ENCODE measurements at regions not wholly inside any gene's neighbourhood (a gene's known extent, or its start where the extent isn't known, plus 50 kb on each side); places are given as distances from the start of the nearest gene placed in this dataset.

DNA sequence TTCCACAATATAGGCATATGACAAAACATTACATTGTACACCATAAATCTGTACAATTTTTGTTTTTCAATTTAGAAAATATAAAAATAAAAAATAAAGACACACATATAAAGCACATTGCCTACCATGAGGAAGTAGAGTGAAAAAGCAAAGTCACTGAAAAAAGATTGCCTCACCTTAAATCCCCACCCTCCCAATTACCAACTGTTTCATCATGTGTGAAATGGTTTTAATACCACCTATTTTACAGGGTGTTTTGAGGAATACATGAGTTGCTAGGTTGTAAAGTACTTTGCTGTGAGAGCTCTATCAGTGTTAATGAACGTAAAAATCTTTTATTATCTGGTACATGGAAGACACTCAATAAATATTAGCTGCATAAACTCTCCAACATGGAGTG is 373.6 kb upstream of the NDST3 start:
- TF ChIP-seq RFX5 (IDR thresholded peaks at IDR 0.05; ENCODE audit: low read length) (no peak), CTCF (IDR thresholded peaks at IDR 0.05) (no peak), SIN3A (IDR thresholded peaks at IDR 0.05; ENCODE audit: borderline replicate concordance, low read depth, low read length) (no peak), POLR2AphosphoS5 (IDR thresholded peaks at IDR 0.05; ENCODE audit: low read depth, low read length) (no peak), NRF1 (IDR thresholded peaks at IDR 0.05; ENCODE audit: low read depth, low read length) (no peak)

All from SK-N-SH (cell line).